MM.1S (cell line): ENCODE measurements at regions not wholly inside any gene's neighbourhood (a gene's known extent, or its start where the extent isn't known, plus 50 kb on each side); places are given as distances from the start of the nearest gene placed in this dataset.

Experiments
- DNase-seq: peaks from one replicate; pipeline ENCODE4 v3.0.0-alpha.2; 2015
- H2AFZ ChIP-seq: fragments of 300-600 bp; sonication (generic); 2 replicates; pipeline ENCODE4 v1.6.0; 2016; ENCODE audit warnings: antibody characterized with exemption, low read length
- H3F3A ChIP-seq: fragments of 300-600 bp; sonication (generic); 2 replicates; pipeline ENCODE4 v1.6.1; 2016; ENCODE audit warnings: mild to moderate bottlenecking, antibody characterized with exemption, low read length, moderate library complexity, mixed read lengths; ENCODE audit not compliant: insufficient read depth
- H3K27ac ChIP-seq: fragments of 300-600 bp; sonication (generic); 2 replicates; pipeline ENCODE4 v1.5.1; 2016; ENCODE audit warnings: mild to moderate bottlenecking, low read length
- H3K27me3 ChIP-seq: fragments of 300-600 bp; sonication (generic); replicated peaks from 2 replicates; pipeline ENCODE4 v1.6.0; 2016; ENCODE audit warnings: low read length; ENCODE audit not compliant: insufficient read depth
- H3K36me3 ChIP-seq: fragments of 300-600 bp; sonication (generic); replicated peaks from 2 replicates; pipeline ENCODE4 v1.6.1; 2016; ENCODE audit warnings: mild to moderate bottlenecking, low read length, mixed read lengths; ENCODE audit not compliant: insufficient read depth
- H3K4me1 ChIP-seq: fragments of 300-600 bp; sonication (generic); 2 replicates; pipeline ENCODE4 v1.6.1; 2016; ENCODE audit warnings: low read length, mixed read lengths
- H3K4me2 ChIP-seq: fragments of 300-600 bp; sonication (generic); 2 replicates; pipeline ENCODE4 v1.6.0; 2016; ENCODE audit warnings: low read depth, low read length
- H3K4me3 ChIP-seq: fragments of 300-600 bp; sonication (generic); 2 replicates; pipeline ENCODE4 v1.5.1; 2016; ENCODE audit warnings: low read length, mixed read lengths
- H3K79me2 ChIP-seq: fragments of 300-600 bp; sonication (generic); 2 replicates; pipeline ENCODE4 v1.6.1; 2016; ENCODE audit warnings: mixed run types, low read length, mixed read lengths
- H3K9ac ChIP-seq: fragments of 300-600 bp; sonication (generic); 2 replicates; pipeline ENCODE4 v1.6.1; 2016; ENCODE audit warnings: low read length, mixed read lengths
- H3K9me2 ChIP-seq: fragments of 300-600 bp; sonication (generic); replicated peaks from 2 replicates; pipeline ENCODE4 v1.6.1; 2016; ENCODE audit warnings: mild to moderate bottlenecking, low read length, mixed read lengths; ENCODE audit not compliant: insufficient read depth
- H3K9me3 ChIP-seq: fragments of 300-600 bp; sonication (generic); replicated peaks from 2 replicates; pipeline ENCODE4 v1.6.1; 2016; ENCODE audit warnings: mild to moderate bottlenecking, low read length, mixed read lengths; ENCODE audit not compliant: insufficient read depth
- H4K20me1 ChIP-seq: fragments of 300-600 bp; sonication (generic); 2 replicates; pipeline ENCODE4 v1.6.1; 2016; ENCODE audit warnings: mild to moderate bottlenecking, low read length, moderate library complexity, mixed read lengths; ENCODE audit not compliant: insufficient read depth
- CTCF ChIP-seq: fragments of 300-600 bp; sonication (generic); IDR thresholded peaks from 2 replicates; pipeline ENCODE4 v1.5.1; 2016; ENCODE audit warnings: antibody characterized with exemption, low read length, mixed read lengths
- EZH2 ChIP-seq: fragments of 300-600 bp; sonication (generic); optimal IDR thresholded peaks from 2 replicates; pipeline ENCODE3; 2017; ENCODE audit warnings: low read depth, mild to moderate bottlenecking, antibody characterized with exemption, low read length, mixed read lengths
- EZH2phosphoT487 ChIP-seq: fragments of 300-600 bp; sonication (generic); IDR thresholded peaks from 2 replicates; pipeline ENCODE4 v1.6.1; 2018; ENCODE audit warnings: antibody characterized with exemption, low read length

- DNase-seq = no peak
- Histone ChIP-seq H3K36me3 (no peaks in the 10 kb centered on the region), H3K4me1 (no peaks in the 10 kb centered on the region), H3K9me2 (no peaks in the 10 kb centered on the region), H3K27ac (no peak overlapping the region), H3K79me2 (no peaks in the 10 kb centered on the region), H3K27me3 (no peaks in the 10 kb centered on the region), H2AFZ (no peak overlapping the region), H3K9ac (no peak overlapping the region), H4K20me1 (no peaks in the 10 kb centered on the region), H3F3A (no peaks in the 10 kb centered on the region), H3K4me3 (no peak overlapping the region), H3K4me2 (no peak overlapping the region), H3K9me3 (no peaks in the 10 kb centered on the region)
- TF ChIP-seq CTCF (no peak), EZH2 (no peak), EZH2phosphoT487 (no peak)
These were observed 238.2 kb upstream of the GPR149 start for GRCh38 chr3:154668187-154668586.

GRCh38 chr3:154666542-154666941, 236.6 kb upstream of the GPR149 start:
- no peaks in the 10 kb centered on the region for H3K4me1 ChIP-seq
- no peaks in the 10 kb centered on the region for H4K20me1 ChIP-seq
- TF ChIP-seq EZH2phosphoT487 (no peak), EZH2 (no peak), CTCF (no peak)
- DNase-seq = no peak
- H3K9me3 ChIP-seq = no peaks in the 10 kb centered on the region
- H3K9ac ChIP-seq = no peak overlapping the region
- no peaks in the 10 kb centered on the region for H3K27me3 ChIP-seq
- no peaks in the 10 kb centered on the region for H3F3A ChIP-seq
- H3K27ac ChIP-seq = no peak overlapping the region
- H3K79me2 ChIP-seq = no peaks in the 10 kb centered on the region
- H3K9me2 ChIP-seq = no peaks in the 10 kb centered on the region
- no peaks in the 10 kb centered on the region for H3K36me3 ChIP-seq
- H3K4me3 ChIP-seq = no peak overlapping the region
- H3K4me2 ChIP-seq = no peak overlapping the region
- no peak overlapping the region for H2AFZ ChIP-seq

- H3K36me3 ChIP-seq = no peaks in the 10 kb centered on the region
- no peak overlapping the region for H3K27ac ChIP-seq
- H3K9me2 ChIP-seq = no peaks in the 10 kb centered on the region
- H3K4me2 ChIP-seq = no peak overlapping the region
- no peaks in the 10 kb centered on the region for H4K20me1 ChIP-seq
- no peaks in the 10 kb centered on the region for H3F3A ChIP-seq
- TF ChIP-seq EZH2phosphoT487 (no peak), EZH2 (no peak), CTCF (no peak)
- H3K4me1 ChIP-seq = no peaks in the 10 kb centered on the region
- no peaks in the 10 kb centered on the region for H3K27me3 ChIP-seq
- no peak overlapping the region for H3K4me3 ChIP-seq
- H3K9me3 ChIP-seq = no peaks in the 10 kb centered on the region
- DNase-seq = no peak
- no peaks in the 10 kb centered on the region for H3K79me2 ChIP-seq
- H2AFZ ChIP-seq = no peak overlapping the region
- H3K9ac ChIP-seq = no peak overlapping the region
These were observed 234.7 kb upstream of the GPR149 start for GRCh38 chr3:154664714-154665113.

- H3K36me3 ChIP-seq = no peaks in the 10 kb centered on the region
- DNase-seq = no peak
- H3F3A ChIP-seq = no peaks in the 10 kb centered on the region
- H3K79me2 ChIP-seq = no peaks in the 10 kb centered on the region
- H3K4me1 ChIP-seq = no peaks in the 10 kb centered on the region
- no peak overlapping the region for H3K27ac ChIP-seq
- no peak overlapping the region for H3K9ac ChIP-seq
- no peaks in the 10 kb centered on the region for H4K20me1 ChIP-seq
- H3K27me3 ChIP-seq = no peaks in the 10 kb centered on the region
- H2AFZ ChIP-seq = no peak overlapping the region
- no peaks in the 10 kb centered on the region for H3K9me3 ChIP-seq
- H3K9me2 ChIP-seq = no peaks in the 10 kb centered on the region
- no peak overlapping the region for H3K4me3 ChIP-seq
- H3K4me2 ChIP-seq = no peak overlapping the region
- TF ChIP-seq EZH2 (no peak), CTCF (no peak), EZH2phosphoT487 (no peak)
These were observed 232.9 kb upstream of the GPR149 start for GRCh38 chr3:154662851-154663250.
